NCI-H526 treated with DMSO at 0.1 percent for 48 hours (cell line): ENCODE measurements at regions not wholly inside any gene's neighbourhood (a gene's known extent, or its start where the extent isn't known, plus 50 kb on each side); places are given as distances from the start of the nearest gene placed in this dataset.

Source experiments
- DNase-seq: peaks from one replicate; lab custom pipeline; 2025; lab: John Stamatoyannopoulos, UW

- DNase-seq, result no peak
These were observed 59.5 kb upstream of the HGFAC start for GRCh38 chr4:3382251-3382650.

GRCh38 chr4:3384391-3384770, 57.4 kb upstream of the HGFAC start:
- no peak for DNase-seq

DNA sequence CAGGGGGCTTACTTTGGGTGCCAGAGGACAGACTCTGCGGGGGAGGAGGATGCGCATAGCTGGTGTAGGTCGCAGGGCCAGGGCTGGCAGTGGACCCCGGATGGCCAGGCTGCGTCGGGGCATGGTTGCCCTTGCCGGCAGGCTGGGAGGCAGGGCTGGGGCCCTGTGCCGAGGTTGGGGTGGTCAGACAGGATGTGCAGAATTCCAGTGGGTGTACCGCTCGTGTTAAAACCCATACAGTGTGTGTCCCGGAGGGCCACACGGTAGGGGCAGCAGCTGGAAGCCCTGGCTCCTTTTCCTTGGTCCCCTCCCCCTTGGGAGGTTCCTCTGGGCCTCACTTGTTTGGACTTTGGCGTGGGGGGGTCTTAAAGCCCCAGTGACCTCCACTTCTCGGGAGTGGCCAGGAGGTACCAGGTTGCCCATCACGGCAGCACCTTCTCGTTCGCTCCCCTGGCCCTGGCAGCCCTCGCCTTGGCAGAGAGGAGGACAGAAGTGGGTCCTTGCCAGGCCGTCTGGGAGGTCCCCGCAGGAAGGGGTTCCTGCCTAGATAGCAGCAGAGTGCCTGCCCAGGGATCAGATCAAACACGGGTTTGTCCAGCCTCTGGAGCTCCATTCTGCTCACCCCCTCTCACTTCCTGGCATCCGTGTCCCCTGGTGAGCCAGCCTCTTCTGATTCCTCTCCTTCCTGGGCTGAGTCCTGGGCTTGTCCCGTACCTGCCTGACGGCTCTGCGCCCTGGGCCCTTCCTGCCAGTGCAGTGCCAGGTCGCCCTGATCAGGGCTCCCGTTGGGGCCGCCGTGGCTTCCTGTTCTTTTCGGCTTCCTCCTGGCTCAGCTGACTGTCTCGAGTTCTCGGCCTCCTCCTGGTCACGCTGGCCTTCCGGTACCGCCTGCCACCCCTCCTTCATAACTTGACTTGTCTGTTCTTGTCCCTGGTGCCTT, 56.7 kb upstream of the HGFAC start:
- no peak for DNase-seq

DNA sequence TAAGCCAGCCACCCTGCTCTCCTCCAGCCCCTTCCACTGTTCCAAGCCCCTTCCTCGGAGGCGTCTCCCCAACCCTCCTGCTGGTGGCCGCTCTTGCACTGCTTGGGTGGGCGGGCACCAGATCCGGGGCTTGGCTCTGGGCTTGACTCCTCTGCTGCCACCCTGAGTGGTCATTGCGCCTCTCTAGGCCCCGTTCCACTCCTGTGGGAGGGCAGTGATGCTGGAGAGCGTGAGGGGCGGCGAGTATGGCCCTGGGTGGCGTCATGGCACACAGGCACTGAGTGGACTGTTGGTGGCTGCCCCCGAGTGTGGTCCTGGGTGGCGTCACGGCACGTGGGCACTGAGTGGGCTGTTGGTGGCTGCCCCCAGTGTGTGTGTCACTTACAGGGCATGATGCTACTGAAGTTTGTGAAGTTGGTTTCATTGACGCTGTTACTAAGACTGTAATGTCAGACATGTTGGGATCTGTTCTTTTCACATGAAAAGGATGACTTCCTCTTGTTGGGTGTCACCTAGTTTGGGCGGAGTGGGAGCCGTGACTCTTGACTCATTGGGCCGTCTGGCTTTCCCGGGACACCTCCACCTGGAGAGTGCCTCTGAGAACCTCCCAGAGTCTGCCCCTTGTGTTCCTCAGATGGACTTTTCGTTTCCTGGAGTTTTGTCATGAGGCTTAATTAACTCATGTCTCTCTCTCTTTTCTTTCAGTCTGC, 55.9 kb upstream of the HGFAC start:
- no peak for DNase-seq

GRCh38 chr4:3386526-3386925, 55.2 kb upstream of the HGFAC start:
- DNase-seq, result no peak

GRCh38 chr4:3387154-3387942, 54.4 kb upstream of the HGFAC start:
- DNase-seq, result no peak

GRCh38 chr4:3387943-3388361, 53.8 kb upstream of the HGFAC start:
- no peak for DNase-seq

- DNase-seq, result no peak
These were observed 53.1 kb upstream of the HGFAC start for GRCh38 chr4:3388471-3389232.

DNA sequence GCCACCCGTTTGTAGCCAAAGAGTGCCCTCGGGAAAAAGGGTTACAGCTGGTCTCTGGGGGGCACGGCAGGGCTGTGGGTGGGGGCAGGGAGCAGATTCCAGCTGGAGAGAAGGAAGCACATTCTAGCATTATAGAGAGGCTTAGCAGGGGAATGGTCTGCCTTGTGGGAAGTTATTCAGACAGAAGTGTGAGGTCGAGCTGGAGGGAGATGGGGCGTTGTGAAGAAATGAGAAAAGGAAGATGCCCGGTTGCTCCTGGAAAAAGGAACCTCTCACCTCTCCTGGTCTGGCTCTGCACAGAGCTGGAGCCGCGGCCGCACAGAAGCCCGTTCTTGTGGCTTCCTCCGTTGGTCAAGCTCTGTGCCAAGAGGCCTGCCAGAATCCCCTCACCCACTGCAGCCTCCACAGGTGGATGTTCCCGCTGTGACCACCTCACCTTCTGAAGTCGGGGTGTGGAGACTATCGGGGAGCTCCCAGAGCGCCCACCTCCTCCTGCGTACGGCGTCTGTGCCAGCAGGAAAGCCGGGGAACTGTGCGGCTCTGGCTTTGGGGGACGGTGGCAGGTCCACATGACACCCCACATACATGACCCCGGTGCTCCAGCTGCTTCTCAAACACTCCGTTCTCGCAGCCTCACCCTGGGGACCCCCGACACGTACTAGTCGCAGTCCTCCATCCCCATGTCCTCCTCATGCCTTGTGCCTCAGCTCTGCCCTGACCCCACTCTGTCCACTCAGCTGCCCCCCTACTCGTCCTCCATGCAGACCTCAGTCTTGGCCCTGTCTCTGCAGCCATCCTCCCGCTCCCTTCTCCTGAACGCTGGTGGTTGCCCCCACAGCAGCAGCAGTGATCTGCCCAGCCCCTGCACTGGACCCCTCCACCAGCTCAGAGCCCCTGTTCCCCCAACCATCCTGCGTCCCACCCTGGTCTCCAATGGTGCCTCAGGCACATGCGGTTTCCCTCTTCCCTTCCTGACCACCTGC, 52.2 kb upstream of the HGFAC start:
- no peak for DNase-seq

DNA sequence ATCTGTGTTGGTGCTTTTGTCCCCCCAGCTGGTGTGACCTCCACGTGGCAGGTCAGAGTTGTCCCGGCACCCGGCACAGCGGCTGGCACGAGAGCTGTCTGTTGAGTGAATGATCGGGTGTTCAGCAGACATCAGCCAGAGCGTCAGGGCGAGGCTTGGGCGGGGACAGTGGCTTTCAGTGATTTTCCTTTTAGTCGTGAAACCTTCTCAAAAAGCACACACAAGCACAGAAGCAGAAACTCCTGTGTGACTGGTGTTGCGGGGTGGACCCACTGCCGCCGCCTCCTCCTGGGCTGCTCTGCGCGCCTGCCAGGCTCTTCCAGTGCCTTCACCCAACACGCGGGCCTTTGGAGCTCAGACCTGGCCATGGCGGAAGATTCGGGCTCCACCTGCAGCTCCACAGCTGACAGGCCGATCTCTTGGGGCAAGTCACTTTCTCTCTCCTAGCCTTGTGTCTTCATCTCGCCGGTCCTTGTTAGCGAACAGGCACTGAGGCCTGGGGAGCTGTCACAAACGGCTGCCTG, 51.4 kb upstream of the HGFAC start:
- no peak for DNase-seq

- DNase-seq, result no peak
These were observed 50.3 kb upstream of the HGFAC start for GRCh38 chr4:3391422-3391821.
